ENCODE measurements at regions not wholly inside any gene's neighbourhood (a gene's known extent, or its start where the extent isn't known, plus 50 kb on each side); places are given as distances from the start of the nearest gene placed in this dataset.

GRCh38 chr16:59971264-59971663, 1237.1 kb upstream of the GOT2 start:
- no peak for TF ChIP-seq EZH2 (IDR thresholded peaks at IDR 0.05; ENCODE audit: insufficient read depth, poor library complexity, severe bottlenecking)
- no peak for TF ChIP-seq EZH2phosphoT487 (IDR thresholded peaks at IDR 0.05; ENCODE audit: insufficient read depth, low read depth)
